ENCODE measurements at regions not wholly inside any gene's neighbourhood (a gene's known extent, or its start where the extent isn't known, plus 50 kb on each side); places are given as distances from the start of the nearest gene placed in this dataset.

- TF ChIP-seq JUND (IDR thresholded peaks at IDR 0.05; ENCODE audit: low read depth) = no peak
- no peak for DNase-seq (ENCODE audit: low read depth in 1 of 2, low spot score in 1 of 2)
- in situ Hi-C loops (cut with HindIII; ENCODE audit: low pct_unique_long_range_greater_than_20kb, low sequenced_read_pairs) = no loop called here
These were observed 83.1 kb upstream of the ENPP6 start for GRCh38 chr4:184300816-184301215.

GRCh38 chr4:184298254-184298653, 80.6 kb upstream of the ENPP6 start:
- in situ Hi-C loops (cut with HindIII; ENCODE audit: low pct_unique_long_range_greater_than_20kb, low sequenced_read_pairs) = no loop called here

GRCh38 chr4:184295206-184295605, 77.5 kb upstream of the ENPP6 start:
- TF ChIP-seq JUND (IDR thresholded peaks at IDR 0.05; ENCODE audit: low read depth) = no peak
- no peak for DNase-seq (ENCODE audit: low read depth in 1 of 2, low spot score in 1 of 2)
- in situ Hi-C loops (cut with HindIII; ENCODE audit: low pct_unique_long_range_greater_than_20kb, low sequenced_read_pairs) = no loop called here

More at GRCh38 chr4:184298254-184298653, 80.6 kb upstream of the ENPP6 start:
- no peak for TF ChIP-seq JUND (IDR thresholded peaks at IDR 0.05; ENCODE audit: low read depth)
- DNase-seq (ENCODE audit: low read depth in 1 of 2, low spot score in 1 of 2) = no peak

GRCh38 chr4:184294606-184295133, 77.0 kb upstream of the ENPP6 start:
- no peak for DNase-seq (ENCODE audit: low read depth in 1 of 2, low spot score in 1 of 2)
- TF ChIP-seq JUND (IDR thresholded peaks at IDR 0.05; ENCODE audit: low read depth) = no peak
- in situ Hi-C loops (cut with HindIII; ENCODE audit: low pct_unique_long_range_greater_than_20kb, low sequenced_read_pairs) = no loop called here

- TF ChIP-seq JUND (IDR thresholded peaks at IDR 0.05; ENCODE audit: low read depth) = no peak
- in situ Hi-C loops (cut with HindIII; ENCODE audit: low pct_unique_long_range_greater_than_20kb, low sequenced_read_pairs) = no loop called here
- DNase-seq (ENCODE audit: low read depth in 1 of 2, low spot score in 1 of 2) = peak in 1 of 2 experiments; percentile 26
These were observed 75.9 kb upstream of the ENPP6 start for GRCh38 chr4:184293552-184293951.

GRCh38 chr4:184292877-184293276, 75.2 kb upstream of the ENPP6 start:
- no peak for DNase-seq (ENCODE audit: low read depth in 1 of 2, low spot score in 1 of 2)
- TF ChIP-seq JUND (IDR thresholded peaks at IDR 0.05; ENCODE audit: low read depth) = no peak
- in situ Hi-C loops (cut with HindIII; ENCODE audit: low pct_unique_long_range_greater_than_20kb, low sequenced_read_pairs) = no loop called here

GRCh38 chr4:184292465-184292867, 74.8 kb upstream of the ENPP6 start:
- no peak for TF ChIP-seq JUND (IDR thresholded peaks at IDR 0.05; ENCODE audit: low read depth)
- in situ Hi-C loops (cut with HindIII; ENCODE audit: low pct_unique_long_range_greater_than_20kb, low sequenced_read_pairs) = no loop called here
- DNase-seq (ENCODE audit: low read depth in 1 of 2, low spot score in 1 of 2) = no peak

GRCh38 chr4:184289179-184289535, 71.5 kb upstream of the ENPP6 start:
- in situ Hi-C loops (cut with HindIII; ENCODE audit: low pct_unique_long_range_greater_than_20kb, low sequenced_read_pairs) = no loop called here
- no peak for DNase-seq (ENCODE audit: low read depth in 1 of 2, low spot score in 1 of 2)
- TF ChIP-seq JUND (IDR thresholded peaks at IDR 0.05; ENCODE audit: low read depth) = no peak

- no peak for TF ChIP-seq JUND (IDR thresholded peaks at IDR 0.05; ENCODE audit: low read depth)
- in situ Hi-C loops (cut with HindIII; ENCODE audit: low pct_unique_long_range_greater_than_20kb, low sequenced_read_pairs) = no loop called here
- DNase-seq (ENCODE audit: low read depth in 1 of 2, low spot score in 1 of 2) = peak in 1 of 2 experiments; percentile 32
These were observed 70.9 kb upstream of the ENPP6 start for GRCh38 chr4:184288451-184289178.

GRCh38 chr4:184287697-184288255, 70.1 kb upstream of the ENPP6 start:
- in situ Hi-C loops (cut with HindIII; ENCODE audit: low pct_unique_long_range_greater_than_20kb, low sequenced_read_pairs) = no loop called here
- no peak for TF ChIP-seq JUND (IDR thresholded peaks at IDR 0.05; ENCODE audit: low read depth)
- DNase-seq (ENCODE audit: low read depth in 1 of 2, low spot score in 1 of 2) = peak; percentile 31 to 98

GRCh38 chr4:184286358-184286757, 68.7 kb upstream of the ENPP6 start:
- DNase-seq (ENCODE audit: low read depth in 1 of 2, low spot score in 1 of 2) = no peak
- no peak for TF ChIP-seq JUND (IDR thresholded peaks at IDR 0.05; ENCODE audit: low read depth)
- in situ Hi-C loops (cut with HindIII; ENCODE audit: low pct_unique_long_range_greater_than_20kb, low sequenced_read_pairs) = no loop called here

- in situ Hi-C loops (cut with HindIII; ENCODE audit: low pct_unique_long_range_greater_than_20kb, low sequenced_read_pairs) = no loop called here
- no peak for TF ChIP-seq JUND (IDR thresholded peaks at IDR 0.05; ENCODE audit: low read depth)
- no peak for DNase-seq (ENCODE audit: low read depth in 1 of 2, low spot score in 1 of 2)
These were observed 67.1 kb upstream of the ENPP6 start for GRCh38 chr4:184284742-184285141.

- in situ Hi-C loops (cut with HindIII; ENCODE audit: low pct_unique_long_range_greater_than_20kb, low sequenced_read_pairs) = no loop called here
- DNase-seq (ENCODE audit: low read depth in 1 of 2, low spot score in 1 of 2) = no peak
- no peak for TF ChIP-seq JUND (IDR thresholded peaks at IDR 0.05; ENCODE audit: low read depth)
These were observed 66.6 kb upstream of the ENPP6 start for GRCh38 chr4:184284336-184284690.
